Mesothelial cell of epicardium (in vitro differentiated cells): ENCODE measurements at regions not wholly inside any gene's neighbourhood (a gene's known extent, or its start where the extent isn't known, plus 50 kb on each side); places are given as distances from the start of the nearest gene placed in this dataset.

ENCODE experiments used
- DNase-seq, 2 experiments: peaks; one replicate each; pipeline ENCODE4 v3.0.0; 2021; ENCODE audit warnings: low spot score in 2 of 2; ENCODE audit not compliant: unreplicated experiment in 2 of 2
- H3K27ac Mint-ChIP-seq: 2 replicates; pipeline ENCODE4 v1.8.0; 2021; ENCODE audit warnings: mixed read lengths
- H3K27me3 Mint-ChIP-seq: 2 replicates; pipeline ENCODE4 v1.8.0; 2021; ENCODE audit warnings: low read depth, mixed read lengths
- H3K36me3 Mint-ChIP-seq: 2 replicates; pipeline ENCODE4 v1.8.0; 2021; ENCODE audit warnings: mixed read lengths
- H3K4me1 Mint-ChIP-seq: 2 replicates; pipeline ENCODE4 v1.8.0; 2021; ENCODE audit warnings: mixed read lengths
- H3K4me3 Mint-ChIP-seq: 2 replicates; pipeline ENCODE4 v1.8.0; 2021; ENCODE audit warnings: mild to moderate bottlenecking, moderate library complexity, mixed read lengths
- H3K9me3 Mint-ChIP-seq: 2 replicates; pipeline ENCODE4 v1.8.0; 2021; ENCODE audit warnings: mixed read lengths
- TF ChIP-seq, protein P1 (sequence below): fragments of 200-600 bp; sonication (generic); IDR thresholded peaks from one replicate; pipeline ENCODE4 v1.5.0; 2021; ENCODE audit warnings: antibody characterized with exemption; ENCODE audit not compliant: unreplicated experiment

DNA sequence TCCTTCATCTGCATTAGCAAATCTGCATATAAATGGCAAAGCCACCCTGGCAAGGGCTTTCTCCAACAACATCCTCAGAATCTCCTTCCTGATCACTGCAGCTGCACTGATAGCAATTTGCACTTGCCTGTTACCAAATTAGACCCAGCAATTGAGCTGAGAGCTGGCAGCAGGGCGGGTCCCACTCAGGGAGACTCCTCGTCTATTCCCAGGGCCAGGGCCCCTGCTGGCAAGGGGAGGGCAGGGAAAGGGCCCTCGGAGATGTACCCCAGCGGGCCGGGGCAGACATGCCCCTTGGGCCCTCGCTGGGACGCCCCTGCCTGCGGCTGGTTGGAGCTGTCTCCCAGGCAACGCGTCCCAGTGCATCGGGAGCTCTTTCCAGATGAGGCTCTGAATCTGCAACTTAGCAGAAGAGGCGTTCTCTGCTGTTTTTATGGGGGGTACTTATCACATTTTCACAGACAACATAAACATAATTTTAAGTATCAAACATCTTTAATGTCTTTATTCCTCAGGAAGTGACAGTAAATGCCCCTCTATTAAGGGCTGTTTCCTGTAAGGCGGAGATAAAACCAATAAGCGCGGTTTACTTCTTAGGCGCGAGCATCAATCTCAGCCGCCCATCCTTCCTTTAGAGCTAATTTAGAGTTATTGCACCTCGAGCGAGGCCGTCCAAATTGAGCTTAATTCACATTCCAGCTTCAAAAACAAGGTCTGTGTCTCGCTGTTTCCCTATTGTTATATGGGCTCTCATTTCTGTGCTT lies 249.0 kb upstream of the PPP2R2D start:
- DNase-seq, result no peak
- Mint-ChIP-seq H3K27ac (no peak overlapping the region), H3K36me3 (no peaks in the 10 kb centered on the region), H3K27me3 (peaks cover 45% of the 10 kb centered on the region), H3K4me3 (no peak overlapping the region), H3K4me1 (peaks cover 7% of the 10 kb centered on the region), H3K9me3 (no peaks in the 10 kb centered on the region)
- TF ChIP-seq, protein P1, sequence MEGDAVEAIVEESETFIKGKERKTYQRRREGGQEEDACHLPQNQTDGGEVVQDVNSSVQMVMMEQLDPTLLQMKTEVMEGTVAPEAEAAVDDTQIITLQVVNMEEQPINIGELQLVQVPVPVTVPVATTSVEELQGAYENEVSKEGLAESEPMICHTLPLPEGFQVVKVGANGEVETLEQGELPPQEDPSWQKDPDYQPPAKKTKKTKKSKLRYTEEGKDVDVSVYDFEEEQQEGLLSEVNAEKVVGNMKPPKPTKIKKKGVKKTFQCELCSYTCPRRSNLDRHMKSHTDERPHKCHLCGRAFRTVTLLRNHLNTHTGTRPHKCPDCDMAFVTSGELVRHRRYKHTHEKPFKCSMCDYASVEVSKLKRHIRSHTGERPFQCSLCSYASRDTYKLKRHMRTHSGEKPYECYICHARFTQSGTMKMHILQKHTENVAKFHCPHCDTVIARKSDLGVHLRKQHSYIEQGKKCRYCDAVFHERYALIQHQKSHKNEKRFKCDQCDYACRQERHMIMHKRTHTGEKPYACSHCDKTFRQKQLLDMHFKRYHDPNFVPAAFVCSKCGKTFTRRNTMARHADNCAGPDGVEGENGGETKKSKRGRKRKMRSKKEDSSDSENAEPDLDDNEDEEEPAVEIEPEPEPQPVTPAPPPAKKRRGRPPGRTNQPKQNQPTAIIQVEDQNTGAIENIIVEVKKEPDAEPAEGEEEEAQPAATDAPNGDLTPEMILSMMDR, result no peak

DNA sequence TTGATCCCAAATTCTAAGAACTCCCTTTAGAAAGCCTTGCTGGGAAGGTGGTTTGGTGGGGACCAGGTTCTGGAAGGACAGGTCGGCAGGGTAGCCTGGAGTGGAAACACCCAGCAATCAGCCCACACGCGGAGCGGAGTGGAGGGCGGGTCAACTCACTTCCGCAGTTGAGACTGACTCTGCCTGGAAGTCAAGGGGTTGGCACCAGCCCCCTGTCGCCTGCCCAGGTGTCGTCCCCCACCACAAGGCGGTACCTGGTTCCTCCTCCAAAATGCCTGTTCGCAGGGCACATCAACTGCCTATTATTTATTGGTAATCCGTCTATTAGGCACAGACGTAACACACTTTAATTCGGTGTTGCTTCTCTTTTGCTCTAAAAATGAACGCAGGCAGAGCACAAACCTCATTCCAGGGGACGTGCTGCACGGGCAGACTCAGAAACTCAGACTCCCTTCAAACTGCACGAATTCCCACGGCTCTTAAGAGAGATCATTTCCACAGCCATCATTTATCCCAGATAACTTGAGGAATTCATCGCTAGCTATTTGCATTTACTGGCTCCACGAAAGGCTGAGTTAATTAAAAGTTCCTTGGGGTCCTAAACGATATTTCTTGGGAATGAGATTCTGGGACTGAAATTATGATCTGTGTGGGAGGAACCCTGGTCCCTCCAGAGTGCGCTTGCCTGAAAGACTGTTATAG lies 248.2 kb upstream of the PPP2R2D start:
- DNase-seq, result no peak
- Mint-ChIP-seq H3K9me3 (no peaks in the 10 kb centered on the region), H3K4me3 (no peak overlapping the region), H3K27ac (no peak overlapping the region), H3K36me3 (no peaks in the 10 kb centered on the region), H3K4me1 (peaks cover 7% of the 10 kb centered on the region), H3K27me3 (peaks cover 42% of the 10 kb centered on the region)
- TF ChIP-seq, protein P1, result no peak

DNA sequence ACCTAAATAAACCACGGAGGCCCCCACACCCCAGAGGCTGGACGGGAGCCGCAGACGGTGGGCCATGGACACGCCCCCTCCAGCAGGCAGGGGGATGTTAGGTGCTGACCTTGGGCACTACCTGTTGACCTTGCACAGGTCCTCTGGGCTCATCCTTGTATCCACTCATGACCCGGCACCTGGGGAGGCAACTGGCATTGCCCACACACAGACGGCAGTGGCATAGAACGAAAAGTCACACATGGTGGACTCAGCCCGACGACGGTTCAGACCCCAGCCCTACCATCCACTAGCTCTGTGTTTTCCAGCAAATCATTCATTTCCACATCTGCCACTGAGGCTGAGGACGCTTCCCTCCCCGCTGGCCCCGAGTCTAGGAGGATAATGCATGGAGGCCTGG lies 247.7 kb upstream of the PPP2R2D start:
- no peak for DNase-seq
- H3K36me3 Mint-ChIP-seq, result no peaks in the 10 kb centered on the region
- H3K27ac Mint-ChIP-seq, result no peak overlapping the region
- no peak overlapping the region for H3K4me3 Mint-ChIP-seq
- TF ChIP-seq, protein P1, result no peak
- H3K27me3 Mint-ChIP-seq, result peaks cover 39% of the 10 kb centered on the region
- H3K9me3 Mint-ChIP-seq, result no peaks in the 10 kb centered on the region
- peaks cover 7% of the 10 kb centered on the region for H3K4me1 Mint-ChIP-seq

DNA sequence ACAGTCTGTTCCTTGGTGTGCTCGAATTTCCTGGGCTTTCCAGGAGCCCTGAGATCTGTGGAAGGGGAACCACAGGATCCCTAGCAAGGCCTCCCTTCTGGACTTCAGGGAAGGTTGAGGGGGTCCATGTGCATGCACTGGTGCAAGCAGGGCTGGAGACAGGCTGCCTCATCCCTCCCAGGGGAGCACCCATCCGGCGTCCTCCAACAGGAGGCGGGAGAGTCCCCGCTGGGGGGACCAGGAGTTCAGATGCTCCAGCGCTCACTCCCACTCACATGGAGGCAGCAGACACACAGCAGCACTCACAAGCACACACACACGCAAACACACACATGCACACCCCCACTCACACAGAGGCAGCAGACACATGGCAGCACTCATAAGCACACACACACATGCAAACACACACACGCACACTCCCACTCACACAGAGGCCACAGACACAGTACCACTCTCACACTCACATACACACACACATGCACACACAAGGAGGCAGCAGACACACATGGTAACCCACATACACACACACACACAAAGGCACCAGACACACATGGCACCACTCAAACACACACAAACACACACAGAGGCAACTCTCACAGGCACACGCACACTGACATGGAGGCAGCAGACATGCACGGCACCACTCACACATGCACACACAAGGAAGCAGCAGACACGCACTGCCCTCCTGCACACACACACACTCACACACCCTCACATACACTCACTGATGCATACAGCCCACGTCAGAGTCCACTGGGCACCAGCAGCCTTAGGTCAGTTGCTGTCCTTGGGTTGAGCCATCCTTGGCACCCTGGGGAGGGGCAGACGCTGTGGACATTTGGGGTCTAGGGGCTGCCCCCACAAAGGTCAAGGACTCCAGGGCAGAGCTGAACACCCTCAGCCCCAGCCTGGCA lies 247.0 kb upstream of the PPP2R2D start:
- Mint-ChIP-seq H3K27me3 (peaks cover 37% of the 10 kb centered on the region), H3K4me1 (peaks cover 7% of the 10 kb centered on the region), H3K27ac (no peak overlapping the region), H3K36me3 (no peaks in the 10 kb centered on the region), H3K4me3 (no peak overlapping the region), H3K9me3 (no peaks in the 10 kb centered on the region)
- no peak for DNase-seq
- TF ChIP-seq, protein P1, result no peak

DNA sequence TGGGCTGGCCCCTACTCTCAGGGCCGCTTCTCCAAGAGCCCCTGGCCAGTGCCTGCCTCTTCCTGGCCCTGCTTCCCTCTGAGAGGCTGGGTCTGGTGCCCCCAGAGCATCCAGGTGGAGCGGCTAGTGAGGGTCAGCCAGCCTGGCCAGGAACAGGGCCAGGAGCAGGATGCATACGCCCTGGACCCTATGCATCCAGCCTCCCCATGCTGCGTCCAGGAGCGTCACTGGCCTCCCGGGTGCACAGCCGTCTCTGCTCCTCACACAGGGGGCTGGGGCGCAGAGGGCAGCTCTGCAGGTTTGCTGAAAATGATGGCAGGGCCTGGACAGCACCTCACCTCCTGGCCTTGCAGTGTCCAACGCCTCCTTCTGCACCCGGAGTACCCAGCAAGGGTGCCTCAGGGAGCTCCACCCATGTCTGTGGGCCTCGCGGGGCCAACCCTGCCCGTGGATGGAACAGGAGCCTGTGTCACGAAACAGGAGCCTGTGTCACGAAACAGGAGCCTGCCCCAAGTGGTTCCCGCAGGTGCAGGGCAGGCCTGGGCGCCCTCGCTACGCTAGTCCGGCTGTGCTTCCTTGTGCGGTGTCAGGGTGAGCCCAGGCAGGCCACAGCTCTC lies 246.2 kb upstream of the PPP2R2D start:
- Mint-ChIP-seq H3K27ac (no peak overlapping the region), H3K27me3 (peaks cover 37% of the 10 kb centered on the region), H3K9me3 (no peaks in the 10 kb centered on the region), H3K4me1 (peaks cover 7% of the 10 kb centered on the region), H3K4me3 (no peak overlapping the region), H3K36me3 (no peaks in the 10 kb centered on the region)
- TF ChIP-seq, protein P1, result no peak
- no peak for DNase-seq
